HCT116 (cell line): ENCODE measurements at regions not wholly inside any gene's neighbourhood (a gene's known extent, or its start where the extent isn't known, plus 50 kb on each side); places are given as distances from the start of the nearest gene placed in this dataset.
"Not testable (repeated sequence)": the region's sequence is repeated elsewhere in the genome, so short reads cannot be mapped to it uniquely, and the experiment has no call there.

Experiments used
- EZH2phosphoT487 ChIP-seq: fragments of 200-600 bp; IDR thresholded peaks from 2 replicates; pipeline ENCODE4 v1.6.1; 2018; ENCODE audit warnings: antibody characterized with exemption, borderline replicate concordance
- JUND ChIP-seq: IDR thresholded peaks from 2 replicates; pipeline ENCODE4 v1.6.1; 2012
- POLR2AphosphoS5 ChIP-seq: IDR thresholded peaks from 2 replicates; pipeline ENCODE4 v1.6.1; 2011; ENCODE audit warnings: mild to moderate bottlenecking, low read depth, low read length, moderate library complexity
- RAD21 ChIP-seq: IDR thresholded peaks from 2 replicates; pipeline ENCODE4 v1.6.1; 2012; ENCODE audit warnings: low read depth, mild to moderate bottlenecking
- SIN3A ChIP-seq: IDR thresholded peaks from 2 replicates; pipeline ENCODE4 v1.6.1; 2012; ENCODE audit warnings: low read depth
- YY1 ChIP-seq: IDR thresholded peaks from 2 replicates; pipeline ENCODE4 v1.6.1; 2011; ENCODE audit warnings: low read length, low read depth, moderate library complexity, mild to moderate bottlenecking; ENCODE audit not compliant: insufficient replicate concordance; ENCODE audit errors: extremely low read depth
- ZBTB33 ChIP-seq: IDR thresholded peaks from 2 replicates; pipeline ENCODE4 v1.6.1; 2011; ENCODE audit warnings: mild to moderate bottlenecking, low read length, moderate library complexity; ENCODE audit not compliant: insufficient replicate concordance; ENCODE audit errors: extremely low read depth
- ZNF274 ChIP-seq: fragments of 200-500 bp; sonication (Bioruptor generic); IDR thresholded peaks from 2 replicates; pipeline ENCODE4 v1.6.1; 2014; ENCODE audit warnings: mild to moderate bottlenecking, low read depth, low read length, inconsistent platforms
- TF ChIP-seq, protein P1 (sequence below), 3 experiments: fragments of 200-600 bp in 1 of 3; sonication (generic) in 1 of 3; IDR thresholded peaks in 2 of 3; conservative IDR thresholded peaks in 1 of 3; 2 replicates each; pipeline ENCODE4 v1.5.1; 2012 to 2017; ENCODE audit warnings: low read depth in 2 of 3, low read length in 2 of 3, antibody characterized with exemption in 1 of 3, borderline replicate concordance in 1 of 3, control low read depth in 1 of 3, mild to moderate bottlenecking in 1 of 3, mixed read lengths in 1 of 3, mixed run types in 1 of 3, moderate library complexity in 1 of 3; ENCODE audit not compliant: insufficient read depth in 1 of 3

DNA sequence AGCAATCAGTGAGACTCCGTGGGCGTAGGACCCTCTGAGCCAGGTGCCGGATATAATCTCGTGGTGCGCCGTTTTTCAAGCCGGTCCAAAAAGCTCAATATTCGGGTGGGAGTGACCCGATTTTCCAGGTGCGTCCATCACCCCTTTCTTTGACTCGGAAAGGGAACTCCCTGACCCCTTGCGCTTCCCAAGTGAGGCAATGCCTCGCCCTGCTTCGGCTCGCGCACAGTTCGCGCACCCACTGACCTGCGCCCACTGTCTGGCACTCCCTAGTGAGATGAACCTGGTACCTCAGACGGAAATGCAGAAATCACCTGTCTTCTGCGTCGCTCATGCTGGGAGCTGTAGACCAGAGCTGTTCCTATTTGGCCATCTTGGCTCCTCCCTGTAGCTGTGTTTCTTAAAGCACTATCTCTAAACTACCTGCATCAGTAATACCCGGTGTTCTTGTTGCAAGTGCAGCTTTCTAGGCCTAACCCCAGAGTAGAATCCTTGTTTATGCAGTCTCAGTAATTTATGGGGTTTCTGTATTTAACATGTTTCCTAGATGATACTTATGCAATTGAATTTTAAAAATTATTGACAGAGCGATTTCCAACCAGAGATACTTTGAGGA lies 447.5 kb upstream of the LRRC7 start:
- TF ChIP-seq EZH2phosphoT487, JUND, POLR2AphosphoS5, ZNF274, SIN3A, YY1, RAD21, ZBTB33: not testable (repeated sequence)
- TF ChIP-seq, protein P1, sequence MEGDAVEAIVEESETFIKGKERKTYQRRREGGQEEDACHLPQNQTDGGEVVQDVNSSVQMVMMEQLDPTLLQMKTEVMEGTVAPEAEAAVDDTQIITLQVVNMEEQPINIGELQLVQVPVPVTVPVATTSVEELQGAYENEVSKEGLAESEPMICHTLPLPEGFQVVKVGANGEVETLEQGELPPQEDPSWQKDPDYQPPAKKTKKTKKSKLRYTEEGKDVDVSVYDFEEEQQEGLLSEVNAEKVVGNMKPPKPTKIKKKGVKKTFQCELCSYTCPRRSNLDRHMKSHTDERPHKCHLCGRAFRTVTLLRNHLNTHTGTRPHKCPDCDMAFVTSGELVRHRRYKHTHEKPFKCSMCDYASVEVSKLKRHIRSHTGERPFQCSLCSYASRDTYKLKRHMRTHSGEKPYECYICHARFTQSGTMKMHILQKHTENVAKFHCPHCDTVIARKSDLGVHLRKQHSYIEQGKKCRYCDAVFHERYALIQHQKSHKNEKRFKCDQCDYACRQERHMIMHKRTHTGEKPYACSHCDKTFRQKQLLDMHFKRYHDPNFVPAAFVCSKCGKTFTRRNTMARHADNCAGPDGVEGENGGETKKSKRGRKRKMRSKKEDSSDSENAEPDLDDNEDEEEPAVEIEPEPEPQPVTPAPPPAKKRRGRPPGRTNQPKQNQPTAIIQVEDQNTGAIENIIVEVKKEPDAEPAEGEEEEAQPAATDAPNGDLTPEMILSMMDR (IDR thresholded peaks at IDR 0.05 in 2 of 3, conservative IDR thresholded peaks at IDR 0.05 in 1 of 3; ENCODE audit: borderline replicate concordance in 1 of 3, insufficient read depth in 1 of 3, low read depth in 2 of 3, low read length in 2 of 3), result not testable (repeated sequence)
